KMS-11 (cell line): ENCODE measurements at regions not wholly inside any gene's neighbourhood (a gene's known extent, or its start where the extent isn't known, plus 50 kb on each side); places are given as distances from the start of the nearest gene placed in this dataset.

Experiments used
- H2AFZ ChIP-seq: fragments of 200-600 bp; sonication (generic); 2 replicates; pipeline ENCODE4 v1.6.1; 2016; ENCODE audit warnings: antibody characterized with exemption, mixed run types, low read depth
- H3K27ac ChIP-seq: fragments of 200-600 bp; sonication (generic); 2 replicates; pipeline ENCODE4 v1.6.1; 2016; ENCODE audit warnings: mild to moderate bottlenecking, mixed run types
- H3K27me3 ChIP-seq: fragments of 200-600 bp; sonication (generic); 2 replicates; pipeline ENCODE4 v1.6.1; 2017; ENCODE audit warnings: mild to moderate bottlenecking, low read depth, mixed run types, moderate library complexity; ENCODE audit not compliant: insufficient read depth
- H3K36me3 ChIP-seq: fragments of 200-600 bp; sonication (generic); 2 replicates; pipeline ENCODE4 v1.6.1; 2017; ENCODE audit warnings: mild to moderate bottlenecking, mixed run types; ENCODE audit not compliant: insufficient read depth
- H3K4me1 ChIP-seq: fragments of 200-600 bp; sonication (generic); 2 replicates; pipeline ENCODE4 v1.6.1; 2016; ENCODE audit warnings: mild to moderate bottlenecking, low read depth, mixed run types; ENCODE audit not compliant: poor library complexity, severe bottlenecking
- H3K4me2 ChIP-seq: fragments of 200-600 bp; sonication (generic); 2 replicates; pipeline ENCODE4 v1.7.0; 2016; ENCODE audit warnings: mild to moderate bottlenecking, mixed run types
- H3K4me3 ChIP-seq: fragments of 200-600 bp; sonication (generic); IDR thresholded peaks from 2 replicates; pipeline ENCODE4 v1.6.1; 2017; ENCODE audit warnings: low read depth, low read length, mixed read lengths; ENCODE audit not compliant: insufficient read depth
- H3K79me2 ChIP-seq: fragments of 200-600 bp; sonication (generic); 2 replicates; pipeline ENCODE4 v1.6.1; 2016; ENCODE audit warnings: low read depth, mixed run types; ENCODE audit not compliant: insufficient read depth
- H3K9ac ChIP-seq: fragments of 200-600 bp; sonication (generic); 2 replicates; pipeline ENCODE4 v1.6.1; 2016; ENCODE audit warnings: mild to moderate bottlenecking, mixed run types
- H4K20me1 ChIP-seq: fragments of 200-600 bp; sonication (generic); 2 replicates; pipeline ENCODE4 v1.6.1; 2016; ENCODE audit warnings: mild to moderate bottlenecking, mixed run types; ENCODE audit not compliant: insufficient read depth
- CTCF ChIP-seq: fragments of 200-600 bp; sonication (generic); conservative IDR thresholded peaks from 2 replicates; pipeline ENCODE4 v1.6.1; 2017; ENCODE audit warnings: low read depth, mild to moderate bottlenecking, antibody characterized with exemption, low read length, moderate library complexity, mixed read lengths

DNA sequence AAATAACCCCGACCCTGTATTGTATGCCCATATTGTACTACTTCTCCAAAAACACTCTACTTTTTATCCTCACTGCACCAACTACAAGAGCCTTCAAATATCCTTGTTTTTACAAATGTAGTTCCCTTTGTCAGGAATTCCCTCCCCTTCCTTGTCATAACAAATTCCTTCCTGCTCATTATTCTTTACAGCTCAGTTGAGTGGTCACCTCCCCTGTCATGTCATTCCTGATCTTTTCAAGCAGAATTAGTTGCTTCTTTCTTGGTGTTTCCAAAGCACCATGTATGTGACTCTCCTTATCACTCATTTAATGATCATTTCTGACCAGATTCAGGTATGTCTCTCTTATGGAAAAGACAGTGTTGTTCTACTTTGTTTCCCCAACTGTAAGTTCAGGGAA lies 194.2 kb upstream of the SMC2 start:
- no peak overlapping the region for H2AFZ ChIP-seq
- H3K4me2 ChIP-seq = no peak overlapping the region
- H4K20me1 ChIP-seq = no peaks in the 10 kb centered on the region
- no peaks in the 10 kb centered on the region for H3K79me2 ChIP-seq
- H3K27ac ChIP-seq = no peak overlapping the region
- no peaks in the 10 kb centered on the region for H3K4me1 ChIP-seq
- no peak overlapping the region for H3K4me3 ChIP-seq
- no peaks in the 10 kb centered on the region for H3K27me3 ChIP-seq
- H3K9ac ChIP-seq = no peak overlapping the region
- TF ChIP-seq CTCF = no peak
- H3K36me3 ChIP-seq = no peaks in the 10 kb centered on the region

GRCh38 chr9:103900466-103900865 lies 193.6 kb upstream of the SMC2 start:
- H3K27me3 ChIP-seq = no peaks in the 10 kb centered on the region
- H3K4me1 ChIP-seq = no peaks in the 10 kb centered on the region
- no peaks in the 10 kb centered on the region for H3K79me2 ChIP-seq
- no peaks in the 10 kb centered on the region for H4K20me1 ChIP-seq
- TF ChIP-seq CTCF = no peak
- H2AFZ ChIP-seq = no peak overlapping the region
- H3K4me3 ChIP-seq = no peak overlapping the region
- no peak overlapping the region for H3K9ac ChIP-seq
- H3K36me3 ChIP-seq = no peaks in the 10 kb centered on the region
- H3K4me2 ChIP-seq = no peak overlapping the region
- no peak overlapping the region for H3K27ac ChIP-seq

GRCh38 chr9:103902263-103902662 lies 191.8 kb upstream of the SMC2 start:
- H3K4me2 ChIP-seq = no peak overlapping the region
- no peak overlapping the region for H2AFZ ChIP-seq
- no peak overlapping the region for H3K4me3 ChIP-seq
- H3K4me1 ChIP-seq = no peaks in the 10 kb centered on the region
- H3K9ac ChIP-seq = no peak overlapping the region
- H3K27ac ChIP-seq = no peak overlapping the region
- TF ChIP-seq CTCF = no peak
- no peaks in the 10 kb centered on the region for H3K36me3 ChIP-seq
- no peaks in the 10 kb centered on the region for H3K27me3 ChIP-seq
- no peaks in the 10 kb centered on the region for H4K20me1 ChIP-seq
- H3K79me2 ChIP-seq = no peaks in the 10 kb centered on the region

DNA sequence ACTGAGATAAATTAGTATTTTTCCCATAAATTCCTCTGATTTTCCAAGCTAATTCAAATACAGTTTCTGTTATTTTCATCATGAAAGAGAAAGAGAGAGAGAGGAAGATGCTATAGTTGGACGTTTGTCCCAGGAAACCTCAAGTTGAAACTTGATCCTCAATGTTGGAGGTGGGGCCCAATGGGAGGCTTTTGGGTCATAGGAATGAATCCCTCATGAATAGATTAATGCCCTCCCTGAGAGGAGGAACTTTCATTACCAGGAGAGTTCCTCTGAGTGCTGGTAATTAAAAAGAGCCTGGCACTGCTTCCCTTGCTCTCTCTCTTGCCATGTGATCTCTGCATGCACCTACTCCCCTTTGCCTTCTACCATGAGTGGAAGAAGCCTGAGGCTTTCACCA lies 189.9 kb upstream of the SMC2 start:
- Histone ChIP-seq H3K4me2 (no peak overlapping the region), H3K9ac (no peak overlapping the region)
- no peak for TF ChIP-seq CTCF

DNA sequence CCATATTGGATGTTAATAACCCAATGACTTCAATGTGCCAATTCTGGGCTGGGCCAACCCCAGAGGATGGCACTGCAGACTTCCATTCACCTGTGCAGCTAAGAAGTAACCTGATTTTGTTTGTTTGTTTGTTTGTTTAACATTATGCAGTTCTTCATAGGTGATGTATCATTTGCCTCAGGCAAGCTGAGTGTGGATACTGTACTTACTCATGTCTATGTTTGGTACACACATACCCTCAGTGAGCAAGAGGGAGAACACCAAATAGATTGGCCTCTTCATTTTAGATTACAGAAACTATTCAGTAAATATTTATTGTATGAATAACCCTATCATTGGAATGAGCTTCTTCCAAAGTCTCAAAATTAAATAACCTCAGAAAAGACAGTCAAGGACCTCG lies 180.2 kb upstream of the SMC2 start:
- no peaks in the 10 kb centered on the region for H3K27me3 ChIP-seq
- H4K20me1 ChIP-seq = no peaks in the 10 kb centered on the region
- no peaks in the 10 kb centered on the region for H3K4me1 ChIP-seq
- TF ChIP-seq CTCF = no peak
- no peak overlapping the region for H3K4me2 ChIP-seq
- no peak overlapping the region for H3K4me3 ChIP-seq
- no peaks in the 10 kb centered on the region for H3K36me3 ChIP-seq
- H3K27ac ChIP-seq = no peak overlapping the region
- H3K79me2 ChIP-seq = no peaks in the 10 kb centered on the region
- no peak overlapping the region for H2AFZ ChIP-seq
- no peak overlapping the region for H3K9ac ChIP-seq

More for the DNA sequence above, 189.9 kb upstream of the SMC2 start:
- no peak overlapping the region for H2AFZ ChIP-seq
- no peaks in the 10 kb centered on the region for H4K20me1 ChIP-seq
- H3K36me3 ChIP-seq = no peaks in the 10 kb centered on the region
- H3K27ac ChIP-seq = no peak overlapping the region
- no peaks in the 10 kb centered on the region for H3K4me1 ChIP-seq
- no peaks in the 10 kb centered on the region for H3K27me3 ChIP-seq
- no peak overlapping the region for H3K4me3 ChIP-seq
- H3K79me2 ChIP-seq = no peaks in the 10 kb centered on the region
